ENCODE measurements at regions not wholly inside any gene's neighbourhood (a gene's known extent, or its start where the extent isn't known, plus 50 kb on each side); places are given as distances from the start of the nearest gene placed in this dataset.

GRCh38 chr3:194013928-194014327 is 122.0 kb upstream of the HES1 start:
- Mint-ChIP-seq H3K4me3 (ENCODE audit: low read depth, unreplicated experiment) (no peak overlapping the region), H3K27ac (ENCODE audit: unreplicated experiment) (no peak overlapping the region), H3K9me3 (ENCODE audit: low read depth, unreplicated experiment) (no peaks in the 10 kb centered on the region), H3K4me1 (ENCODE audit: low read depth, unreplicated experiment) (peaks cover 23% of the 10 kb centered on the region), H3K27me3 (ENCODE audit: unreplicated experiment) (no peaks in the 10 kb centered on the region), H3K36me3 (ENCODE audit: insufficient read depth, unreplicated experiment) (no peaks in the 10 kb centered on the region)
- TF ChIP-seq, protein P1, sequence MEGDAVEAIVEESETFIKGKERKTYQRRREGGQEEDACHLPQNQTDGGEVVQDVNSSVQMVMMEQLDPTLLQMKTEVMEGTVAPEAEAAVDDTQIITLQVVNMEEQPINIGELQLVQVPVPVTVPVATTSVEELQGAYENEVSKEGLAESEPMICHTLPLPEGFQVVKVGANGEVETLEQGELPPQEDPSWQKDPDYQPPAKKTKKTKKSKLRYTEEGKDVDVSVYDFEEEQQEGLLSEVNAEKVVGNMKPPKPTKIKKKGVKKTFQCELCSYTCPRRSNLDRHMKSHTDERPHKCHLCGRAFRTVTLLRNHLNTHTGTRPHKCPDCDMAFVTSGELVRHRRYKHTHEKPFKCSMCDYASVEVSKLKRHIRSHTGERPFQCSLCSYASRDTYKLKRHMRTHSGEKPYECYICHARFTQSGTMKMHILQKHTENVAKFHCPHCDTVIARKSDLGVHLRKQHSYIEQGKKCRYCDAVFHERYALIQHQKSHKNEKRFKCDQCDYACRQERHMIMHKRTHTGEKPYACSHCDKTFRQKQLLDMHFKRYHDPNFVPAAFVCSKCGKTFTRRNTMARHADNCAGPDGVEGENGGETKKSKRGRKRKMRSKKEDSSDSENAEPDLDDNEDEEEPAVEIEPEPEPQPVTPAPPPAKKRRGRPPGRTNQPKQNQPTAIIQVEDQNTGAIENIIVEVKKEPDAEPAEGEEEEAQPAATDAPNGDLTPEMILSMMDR (IDR thresholded peaks at IDR 0.05; ENCODE audit: unreplicated experiment), result no peak
- intact Hi-C loops (cut with micrococcal nuclease; ENCODE audit: unreplicated experiment), result no loop called here
- BruUV-seq (replicated peaks), result no TSS peak
- CTCF ChIA-PET, result interaction anchor here (1.0 kb wide), 1 partner anchor 18 kb away, joined by 3 read pairs; no protein-coding TSS in a partner anchor
- no peak for DNase-seq

GRCh38 chr3:194014756-194015155 is 121.2 kb upstream of the HES1 start:
- Mint-ChIP-seq H3K36me3 (ENCODE audit: insufficient read depth, unreplicated experiment) (no peaks in the 10 kb centered on the region), H3K4me1 (ENCODE audit: low read depth, unreplicated experiment) (peaks cover 19% of the 10 kb centered on the region), H3K4me3 (ENCODE audit: low read depth, unreplicated experiment) (no peak overlapping the region), H3K9me3 (ENCODE audit: low read depth, unreplicated experiment) (no peaks in the 10 kb centered on the region), H3K27me3 (ENCODE audit: unreplicated experiment) (no peaks in the 10 kb centered on the region), H3K27ac (ENCODE audit: unreplicated experiment) (no peak overlapping the region)
- no peak for DNase-seq
- no TSS peak for BruUV-seq (replicated peaks)
- CTCF ChIA-PET, result no interaction called here
- intact Hi-C loops (cut with micrococcal nuclease; ENCODE audit: unreplicated experiment), result no loop called here
- TF ChIP-seq, protein P1 (IDR thresholded peaks at IDR 0.05; ENCODE audit: unreplicated experiment), result no peak

DNA sequence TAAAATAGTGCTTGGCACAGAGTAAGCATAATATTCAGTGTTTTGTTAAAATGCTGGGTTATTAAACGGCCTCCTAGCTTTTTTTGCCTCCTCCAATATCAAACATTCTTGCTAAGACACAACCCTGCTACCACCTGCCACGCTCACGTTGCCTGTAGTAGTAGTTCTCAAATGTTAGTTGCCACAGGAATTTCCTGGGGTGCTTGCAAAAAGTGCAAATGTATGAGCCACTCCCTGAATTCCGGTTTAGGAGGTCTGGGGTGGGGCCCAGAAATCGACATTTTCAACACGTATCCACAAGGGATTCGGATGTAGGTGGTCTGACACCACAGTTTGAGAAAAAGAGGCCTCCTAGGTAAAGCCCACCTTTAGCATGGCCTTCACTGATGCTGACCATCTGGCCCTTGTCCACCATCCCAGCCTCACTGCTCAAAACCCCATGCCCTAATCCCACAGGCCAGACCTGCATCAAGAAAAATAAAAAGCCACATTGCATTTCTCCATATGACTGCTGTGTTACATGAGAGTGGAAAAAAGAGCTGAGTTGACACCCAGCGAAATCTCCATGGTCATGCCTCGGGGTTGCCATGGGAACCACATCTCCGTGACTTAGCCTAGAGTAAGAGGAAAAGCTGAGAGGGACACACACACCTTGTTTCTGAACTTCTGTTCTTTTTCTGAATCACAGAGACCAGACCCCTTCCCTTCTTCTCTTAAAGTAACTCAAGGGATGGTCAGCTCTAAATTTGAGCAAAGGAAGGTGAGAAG is 116.4 kb upstream of the HES1 start:
- Mint-ChIP-seq H3K36me3 (ENCODE audit: insufficient read depth, unreplicated experiment) (no peaks in the 10 kb centered on the region), H3K4me1 (ENCODE audit: low read depth, unreplicated experiment) (peaks cover 22% of the 10 kb centered on the region), H3K27ac (ENCODE audit: unreplicated experiment) (no peak overlapping the region), H3K4me3 (ENCODE audit: low read depth, unreplicated experiment) (no peak overlapping the region), H3K9me3 (ENCODE audit: low read depth, unreplicated experiment) (no peaks in the 10 kb centered on the region), H3K27me3 (ENCODE audit: unreplicated experiment) (no peaks in the 10 kb centered on the region)
- DNase-seq, result no peak
- no TSS peak for BruUV-seq (replicated peaks)
- CTCF ChIA-PET, result interaction anchor here (0.7 kb wide), 1 partner anchor 10 kb away, joined by 6 read pairs; no protein-coding TSS in a partner anchor
- TF ChIP-seq, protein P1 (IDR thresholded peaks at IDR 0.05; ENCODE audit: unreplicated experiment), result no peak
- intact Hi-C loops (cut with micrococcal nuclease; ENCODE audit: unreplicated experiment), result no loop called here

- Mint-ChIP-seq H3K9me3 (ENCODE audit: low read depth, unreplicated experiment) (no peaks in the 10 kb centered on the region), H3K27ac (ENCODE audit: unreplicated experiment) (no peak overlapping the region), H3K4me1 (ENCODE audit: low read depth, unreplicated experiment) (peaks cover 42% of the 10 kb centered on the region), H3K27me3 (ENCODE audit: unreplicated experiment) (no peaks in the 10 kb centered on the region), H3K4me3 (ENCODE audit: low read depth, unreplicated experiment) (no peak overlapping the region), H3K36me3 (ENCODE audit: insufficient read depth, unreplicated experiment) (no peaks in the 10 kb centered on the region)
- intact Hi-C loops (cut with micrococcal nuclease; ENCODE audit: unreplicated experiment), result no loop called here
- DNase-seq, result no peak
- TF ChIP-seq, protein P1 (IDR thresholded peaks at IDR 0.05; ENCODE audit: unreplicated experiment), result no peak
- BruUV-seq (replicated peaks), result no TSS peak
- CTCF ChIA-PET, result interaction anchor here (0.6 kb wide), 1 partner anchor 109 kb away, joined by 3 read pairs; no protein-coding TSS in a partner anchor
Observed at GRCh38 chr3:194022052-194022451, 113.9 kb upstream of the HES1 start.

Data from Calu3 (cell line).